ENCODE measurements at regions not wholly inside any gene's neighbourhood (a gene's known extent, or its start where the extent isn't known, plus 50 kb on each side); places are given as distances from the start of the nearest gene placed in this dataset.
"Not testable (repeated sequence)": the region's sequence is repeated elsewhere in the genome, so short reads cannot be mapped to it uniquely, and the experiment has no call there.

DNA sequence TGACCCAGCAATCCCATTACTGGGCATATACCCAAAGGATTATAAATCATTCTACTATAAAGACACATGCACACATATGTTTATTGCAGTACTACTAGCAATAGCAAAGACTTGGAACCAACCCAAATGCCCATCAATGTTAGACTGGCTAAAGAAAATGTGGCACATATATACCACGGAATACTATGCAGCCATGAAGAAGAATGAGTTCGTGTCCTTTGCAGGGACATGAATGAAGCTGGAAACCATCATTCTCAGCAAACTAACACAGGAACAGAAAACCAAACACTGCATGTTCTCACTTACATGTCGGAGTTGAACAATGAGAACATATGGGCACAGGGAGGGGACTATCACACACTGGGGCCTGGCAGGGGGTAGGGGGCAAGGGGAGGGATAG is 183.0 kb downstream of the HACE1 start:
- not testable (repeated sequence) for DNase-seq

DNA sequence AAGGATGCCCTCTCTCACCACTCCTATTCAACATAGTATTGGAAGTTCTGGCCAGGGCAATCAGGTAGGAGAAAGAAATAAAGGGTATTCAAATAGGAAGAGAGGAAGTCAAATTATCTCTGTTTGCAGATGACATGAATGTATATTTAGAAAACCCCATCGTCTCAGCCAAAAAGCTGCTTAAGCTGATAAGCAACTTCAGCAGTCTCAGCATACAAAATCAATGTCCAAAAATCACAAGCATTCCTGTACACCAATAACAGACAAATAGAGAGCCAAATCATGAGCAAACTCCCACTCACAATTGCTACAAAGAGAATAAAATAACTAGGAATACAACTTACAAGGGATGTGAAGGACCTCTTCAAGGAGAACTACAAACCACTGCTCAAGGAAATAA is 184.6 kb downstream of the HACE1 start:
- DNase-seq: not testable (repeated sequence)

DNA sequence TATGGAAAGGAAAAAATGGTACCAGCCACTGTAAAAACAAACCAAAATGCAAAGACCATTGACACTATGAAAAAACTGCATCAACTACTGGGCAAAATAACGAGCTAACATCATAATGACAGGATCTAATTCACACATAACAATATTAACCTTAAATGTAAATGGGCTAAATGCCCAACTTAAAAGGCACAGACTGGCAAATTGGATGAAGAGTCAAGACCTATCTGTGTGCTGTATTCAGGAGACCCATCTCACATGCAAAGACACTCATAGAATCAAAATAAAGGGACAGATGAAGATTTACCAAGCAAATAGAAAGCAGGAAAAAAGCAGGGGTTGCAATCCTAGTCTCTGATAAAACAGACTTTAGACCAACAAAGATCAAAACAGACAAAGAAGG is 186.6 kb downstream of the HACE1 start:
- not testable (repeated sequence) for DNase-seq

DNA sequence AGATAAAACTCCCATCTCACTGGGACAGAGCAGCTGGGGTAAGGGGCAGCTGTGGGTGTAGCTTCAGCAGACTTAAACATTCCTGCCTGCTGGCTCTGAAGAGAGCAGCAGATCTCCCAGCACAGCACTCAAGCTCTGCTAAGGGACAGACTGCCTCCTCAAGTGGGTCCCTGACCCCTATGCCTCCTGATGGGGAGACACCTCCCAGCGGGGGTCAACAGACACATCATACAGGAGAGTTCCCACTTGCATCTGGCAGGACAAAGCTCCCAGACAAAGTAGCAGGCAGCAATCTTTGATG is 188.2 kb downstream of the HACE1 start:
- DNase-seq: not testable (repeated sequence)

DNA sequence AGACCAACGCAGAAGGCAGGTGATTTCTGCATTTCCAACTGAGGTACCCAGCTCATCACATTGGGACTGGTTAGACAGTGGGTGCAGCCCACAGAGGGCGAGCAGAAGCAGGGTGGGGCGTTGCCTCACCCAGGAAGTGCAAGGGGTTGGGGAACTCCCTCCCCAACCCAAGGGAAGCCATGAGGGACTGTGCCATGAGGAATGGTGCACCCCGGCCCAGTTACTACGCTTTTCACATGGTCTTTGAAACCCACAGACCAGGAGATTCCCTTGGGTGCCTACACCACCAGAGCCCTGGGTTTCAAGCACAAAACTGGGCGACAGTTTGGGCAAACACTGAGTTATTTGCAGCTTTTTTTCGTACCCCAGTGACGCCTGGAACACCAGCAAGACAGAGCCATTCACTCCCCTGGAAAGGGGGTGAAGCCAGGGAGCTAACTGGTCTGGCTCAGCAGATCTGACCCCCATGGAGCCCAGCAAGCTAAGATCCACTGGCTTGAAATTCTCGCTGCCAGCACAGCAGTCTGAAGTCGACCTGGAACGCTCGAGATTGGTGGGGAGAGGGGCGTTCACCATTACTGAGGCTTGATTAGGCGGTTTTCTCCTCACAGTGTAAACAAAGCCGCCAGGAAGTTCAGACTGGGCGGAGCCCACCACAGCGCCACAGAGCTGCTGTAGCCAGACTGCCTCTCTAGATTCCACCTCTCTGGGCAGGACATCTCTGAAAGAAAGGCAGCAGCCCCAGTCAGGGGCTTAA is 188.7 kb downstream of the HACE1 start:
- not testable (repeated sequence) for DNase-seq

DNA sequence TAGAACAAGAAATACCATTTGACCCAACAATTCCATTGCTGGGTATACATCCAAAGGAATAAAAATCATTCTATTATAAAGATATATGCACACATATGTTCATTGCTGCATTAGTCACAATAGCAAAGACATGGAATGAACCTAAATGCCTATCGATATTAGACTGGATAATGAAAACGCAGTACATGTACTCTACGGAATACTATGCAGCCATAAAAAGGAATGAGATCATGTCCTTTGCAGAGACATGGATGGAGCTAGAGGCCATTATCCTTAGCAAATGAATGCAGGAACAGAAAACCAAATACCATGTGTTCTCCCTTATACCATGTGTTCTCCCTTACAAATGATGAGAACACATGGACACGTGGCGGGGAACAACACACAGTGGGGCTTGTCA is 190.2 kb downstream of the HACE1 start:
- DNase-seq: no peak

DNA sequence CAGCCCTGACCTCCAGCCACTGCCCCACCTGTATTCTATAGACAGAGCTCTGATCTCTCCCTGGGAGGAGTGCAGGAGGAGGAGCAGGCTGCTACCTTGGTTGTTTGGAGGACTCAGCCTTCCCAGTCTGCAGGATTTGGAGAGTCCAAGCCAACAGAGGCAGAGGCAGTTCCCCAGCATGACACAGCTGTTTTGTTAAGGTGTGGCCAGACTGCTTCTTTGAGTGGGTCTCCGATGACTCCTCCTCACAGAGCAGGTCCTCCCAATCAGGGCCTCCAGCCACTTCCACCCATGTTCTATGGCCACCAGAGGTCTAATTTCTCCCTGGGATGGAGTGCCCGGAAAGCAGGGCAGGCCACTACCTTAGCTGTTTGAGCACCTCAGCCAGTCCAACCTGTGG is 203.5 kb downstream of the HACE1 start:
- DNase-seq: no peak

DNA sequence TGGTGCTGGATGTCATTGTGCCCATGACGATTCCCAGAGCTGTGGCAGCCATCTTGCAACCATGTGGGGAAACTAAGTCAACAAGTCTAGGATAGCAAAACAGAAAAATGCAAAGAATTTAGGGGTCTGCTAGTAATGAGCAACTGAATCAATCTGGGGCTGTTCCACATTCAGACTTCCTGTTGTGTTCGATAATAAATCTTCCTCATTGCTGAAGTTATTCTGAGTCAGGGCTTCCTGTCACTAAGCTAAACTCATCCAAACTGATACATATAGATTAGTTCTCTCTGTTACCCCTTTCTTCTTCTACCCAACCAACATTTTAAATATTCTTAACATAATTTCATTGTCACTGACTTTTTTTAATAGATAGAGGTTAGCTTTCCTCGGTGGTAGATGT is 205.9 kb downstream of the HACE1 start:
- peak; percentile 8 for DNase-seq

DNA sequence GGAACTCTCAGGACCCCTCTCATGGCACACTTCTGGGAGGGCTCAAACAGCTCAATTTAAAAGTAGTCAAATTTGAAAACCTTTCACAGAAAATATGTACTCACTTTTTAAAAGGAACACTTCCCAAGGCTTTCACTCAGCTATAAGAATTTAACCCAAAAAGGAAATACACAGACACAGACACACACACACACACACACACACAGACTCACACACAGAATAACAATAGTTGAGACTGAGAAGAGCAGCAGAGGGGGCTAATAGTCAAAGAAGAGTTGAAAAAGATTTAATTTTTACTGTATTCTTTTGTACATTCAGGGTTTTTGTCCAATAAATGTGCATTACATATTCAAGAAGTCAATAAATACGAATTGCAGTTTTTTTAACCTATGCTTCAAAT is 211.4 kb downstream of the HACE1 start:
- DNase-seq: no peak

DNA sequence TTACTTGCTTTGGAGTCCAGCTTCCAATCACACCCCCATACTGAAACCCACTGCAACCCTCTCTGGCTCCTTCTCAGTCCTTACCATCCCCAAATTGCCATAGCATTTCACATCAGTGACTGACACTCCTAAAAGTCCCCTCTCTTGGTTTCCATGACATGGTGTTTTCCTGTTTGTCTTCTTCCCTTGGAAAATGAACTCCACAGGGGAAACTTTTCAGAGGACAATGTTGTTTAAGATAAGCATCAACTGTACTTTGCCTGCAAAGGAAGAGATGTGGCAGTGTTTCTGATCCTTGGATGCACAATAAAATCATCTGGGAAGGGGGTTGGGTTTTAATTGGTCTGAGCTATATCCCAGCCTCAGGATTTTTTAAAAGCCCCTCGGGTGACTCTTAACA is 214.9 kb downstream of the HACE1 start:
- DNase-seq: no peak

DNA sequence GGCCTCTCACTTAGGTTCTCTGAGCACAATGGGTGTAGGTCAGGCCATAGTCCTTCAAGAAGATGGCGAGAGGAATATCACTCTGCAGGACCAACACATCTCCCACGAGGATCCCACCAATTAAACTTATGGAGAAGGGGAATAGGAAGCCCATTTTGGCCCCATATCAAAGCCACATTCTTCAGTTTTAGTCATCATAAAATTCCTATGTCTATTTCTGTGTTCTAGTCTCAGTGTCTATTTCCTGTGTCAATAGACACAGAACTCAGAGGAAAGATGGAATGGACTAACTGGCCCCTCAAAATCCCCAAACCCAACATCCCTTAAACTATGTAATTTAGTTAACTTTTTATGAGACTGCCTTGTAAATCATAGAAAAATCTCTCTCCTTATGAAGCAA is 216.8 kb downstream of the HACE1 start:
- peak; percentile 82 for DNase-seq

DNA sequence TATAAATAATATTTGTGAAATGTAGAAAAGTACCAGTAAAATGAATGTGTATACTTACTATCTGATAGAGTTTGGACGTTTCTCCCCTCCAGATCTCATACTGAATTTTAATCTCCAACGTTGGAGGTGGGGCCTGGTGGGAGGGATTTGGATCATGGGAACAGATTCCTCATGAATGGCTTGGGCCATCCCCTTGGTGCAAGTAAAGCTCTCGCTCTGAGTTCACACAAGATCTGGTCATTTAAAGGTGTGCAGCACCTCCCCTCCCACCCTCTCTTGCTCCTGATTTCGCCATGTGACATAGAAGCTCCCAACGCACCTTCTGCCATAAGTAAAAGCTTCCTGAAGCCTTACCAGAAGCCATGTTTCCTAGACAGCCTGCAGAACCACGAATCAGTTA is 219.0 kb downstream of the HACE1 start:
- DNase-seq: no peak

DNA sequence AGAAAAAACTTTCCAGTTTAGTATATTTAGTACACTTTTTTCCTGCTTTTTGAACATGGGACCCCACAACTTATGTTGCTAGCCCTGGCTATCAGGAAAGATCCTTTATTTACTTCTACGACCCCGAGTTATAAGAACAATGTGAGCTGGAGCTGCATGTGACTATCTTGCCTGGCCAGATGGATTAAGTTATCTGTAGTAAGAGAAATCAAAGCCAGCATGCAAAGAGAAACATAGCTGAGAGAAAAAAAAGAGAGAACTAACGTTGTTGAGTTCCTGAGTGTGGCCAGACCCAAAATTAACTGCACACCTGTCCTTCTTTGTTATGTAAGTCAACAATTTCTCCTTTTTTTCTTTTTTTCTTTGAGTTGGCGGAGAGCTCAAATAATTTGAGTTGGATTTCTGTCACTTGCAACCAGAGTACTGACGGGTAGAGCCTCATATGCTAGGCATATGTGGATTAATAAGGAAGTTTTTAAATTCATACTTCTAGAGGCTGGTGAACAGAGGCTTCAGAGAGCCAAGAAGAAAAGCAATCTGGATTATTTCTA is 219.5 kb downstream of the HACE1 start:
- no peak for DNase-seq

DNA sequence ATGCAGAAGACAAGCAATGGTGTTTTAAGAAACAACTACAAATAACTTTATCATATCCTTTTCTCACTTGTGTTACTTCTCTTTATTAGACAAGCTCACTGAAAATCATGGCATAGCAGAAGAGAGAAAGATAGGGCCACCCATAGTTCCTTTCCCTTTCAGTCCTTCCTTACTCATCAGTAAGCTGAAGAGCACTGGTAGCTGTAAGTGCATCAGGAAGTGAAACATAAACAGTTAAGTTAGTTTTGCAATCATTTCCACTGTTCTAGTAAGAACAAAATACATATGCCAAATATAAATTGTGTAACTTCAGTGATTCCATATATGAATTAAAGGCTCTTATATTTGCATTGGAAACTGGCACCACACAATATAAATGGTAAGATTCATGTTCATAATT is 220.1 kb downstream of the HACE1 start:
- peak; percentile 40 for DNase-seq

DNA sequence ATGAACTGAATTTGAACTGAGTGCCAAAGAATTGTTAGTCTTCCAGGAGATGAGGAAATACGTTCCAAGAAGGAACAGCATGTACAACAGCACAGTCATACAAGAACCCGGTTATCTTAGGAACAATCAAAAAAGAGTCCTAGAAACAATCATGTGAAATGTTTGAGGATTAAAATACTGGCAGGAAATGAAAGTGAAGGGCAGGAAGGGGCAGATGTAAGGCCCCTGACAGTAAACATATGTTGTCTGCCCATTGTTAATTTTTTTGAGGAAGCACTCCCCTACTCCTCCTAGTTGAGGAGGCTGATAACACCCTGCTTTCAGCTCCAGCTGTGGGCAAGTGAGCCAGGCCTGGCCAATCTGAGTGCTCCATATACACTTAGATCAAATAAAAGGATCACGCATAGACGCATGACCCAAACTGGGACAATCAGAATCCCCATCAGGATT is 220.9 kb downstream of the HACE1 start:
- no peak for DNase-seq

DNA sequence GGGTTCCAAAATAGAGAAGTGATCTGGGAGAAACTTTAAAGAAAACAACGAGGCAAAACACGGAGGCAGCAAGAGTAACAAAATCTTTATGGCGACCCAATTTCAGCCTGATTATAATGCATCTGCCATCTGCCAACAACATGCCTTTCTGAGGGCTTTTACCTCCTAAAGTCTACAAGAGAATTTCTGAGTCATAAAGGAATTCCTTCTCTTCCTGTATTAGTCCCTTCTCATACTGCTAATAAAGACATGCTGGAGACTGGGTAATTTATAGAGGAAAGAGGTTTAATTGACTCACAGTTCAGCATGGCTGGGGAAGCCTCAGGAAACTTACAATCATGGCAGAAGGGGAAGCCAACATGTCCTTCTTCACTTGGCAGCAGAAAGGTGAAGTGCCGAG is 226.6 kb downstream of the HACE1 start:
- peak; percentile 72 for DNase-seq

DNA sequence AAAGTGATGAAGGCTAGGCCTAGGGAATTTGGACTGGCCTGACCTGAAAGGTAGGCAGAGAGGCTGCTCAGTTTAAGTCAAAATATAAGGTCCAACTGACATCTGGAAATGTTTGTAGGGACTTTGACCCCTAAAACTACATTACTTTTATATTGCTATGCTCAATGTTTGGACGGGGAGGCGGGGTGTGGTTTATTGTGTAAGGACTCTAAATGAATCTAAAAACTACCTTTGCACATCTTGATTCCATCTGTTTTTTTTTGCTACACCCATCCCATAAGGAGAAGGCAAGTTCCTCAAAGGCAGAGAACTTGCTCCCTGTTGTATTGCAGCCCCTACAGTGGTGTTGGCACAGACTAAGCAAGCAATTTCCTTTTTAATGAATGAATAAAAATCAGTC is 227.1 kb downstream of the HACE1 start:
- DNase-seq: no peak

DNA sequence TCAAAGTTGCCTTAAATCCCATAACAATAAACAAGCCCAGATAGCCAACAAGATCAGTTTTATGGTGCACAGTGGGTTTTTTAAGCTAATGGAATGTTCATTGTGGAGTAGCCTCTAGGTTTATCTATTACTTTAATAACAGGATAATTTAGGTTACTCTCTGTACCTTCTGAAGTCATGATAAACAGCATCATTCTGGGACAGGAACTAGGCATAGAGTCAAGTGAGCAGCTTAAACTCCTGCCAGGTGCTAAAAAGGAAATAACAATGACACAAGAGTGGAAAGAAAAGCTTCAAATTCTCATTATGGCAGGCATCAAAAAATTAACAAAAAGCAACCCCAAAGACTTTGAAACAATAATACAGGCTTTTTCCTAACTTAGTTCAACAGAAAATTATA is 228.8 kb downstream of the HACE1 start:
- no peak for DNase-seq

DNA sequence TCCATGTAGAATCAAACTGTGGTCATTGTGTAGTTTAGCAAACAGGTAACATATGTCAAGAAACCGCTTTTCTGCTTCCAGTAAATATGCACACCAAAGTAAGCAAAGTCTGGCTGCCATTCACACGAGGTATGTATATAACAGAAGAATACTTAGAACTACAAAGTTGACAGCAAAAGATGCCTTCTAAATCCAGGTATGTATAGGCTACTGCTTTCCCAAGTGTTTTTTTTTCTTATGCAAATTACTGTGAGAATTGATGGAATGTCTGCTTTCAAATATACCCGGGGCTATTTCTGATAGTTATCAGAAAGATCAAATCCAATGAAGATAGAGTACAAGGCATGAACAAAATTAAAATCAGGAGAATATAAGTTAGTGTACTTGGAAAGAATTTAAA is 229.2 kb downstream of the HACE1 start:
- DNase-seq: no peak

DNA sequence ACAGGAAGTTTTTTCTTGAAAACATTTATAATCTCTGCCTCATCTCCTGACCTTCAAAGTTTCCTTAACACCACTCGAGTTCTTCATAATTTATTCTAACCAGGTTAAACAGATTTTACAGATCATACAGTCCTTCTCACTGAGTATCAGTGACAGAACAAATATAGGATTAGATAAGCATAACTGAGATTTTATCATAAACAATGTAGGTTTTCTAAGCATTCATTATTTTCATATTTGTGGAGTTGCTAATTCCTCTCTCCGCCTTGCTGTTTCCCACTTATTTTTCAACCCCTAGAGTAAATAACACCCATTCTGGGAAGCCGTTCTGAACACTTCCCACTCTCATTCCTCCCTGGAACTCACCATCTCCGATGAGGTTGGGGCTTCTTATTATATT is 229.9 kb downstream of the HACE1 start:
- peak; percentile 35 for DNase-seq

DNA sequence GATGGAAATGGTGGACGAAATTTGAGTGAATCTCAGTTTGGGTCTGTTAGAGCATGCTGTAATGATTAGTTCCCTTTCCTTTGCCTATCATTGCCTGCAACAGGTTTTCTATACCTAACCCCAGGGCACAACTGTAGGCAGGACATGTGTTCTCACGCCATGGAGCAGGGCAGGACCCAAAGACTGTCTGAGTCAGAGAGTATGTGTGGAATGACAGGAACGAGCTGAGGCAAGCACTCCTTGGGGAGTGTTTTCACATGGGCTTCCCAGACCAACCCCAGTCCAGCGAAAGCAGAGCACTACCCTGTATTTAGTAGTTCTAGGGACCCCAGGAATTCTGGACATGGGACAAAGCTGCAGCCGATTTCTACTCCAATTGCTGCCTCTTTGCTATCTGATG is 234.2 kb downstream of the HACE1 start:
- DNase-seq: peak; percentile 89

DNA sequence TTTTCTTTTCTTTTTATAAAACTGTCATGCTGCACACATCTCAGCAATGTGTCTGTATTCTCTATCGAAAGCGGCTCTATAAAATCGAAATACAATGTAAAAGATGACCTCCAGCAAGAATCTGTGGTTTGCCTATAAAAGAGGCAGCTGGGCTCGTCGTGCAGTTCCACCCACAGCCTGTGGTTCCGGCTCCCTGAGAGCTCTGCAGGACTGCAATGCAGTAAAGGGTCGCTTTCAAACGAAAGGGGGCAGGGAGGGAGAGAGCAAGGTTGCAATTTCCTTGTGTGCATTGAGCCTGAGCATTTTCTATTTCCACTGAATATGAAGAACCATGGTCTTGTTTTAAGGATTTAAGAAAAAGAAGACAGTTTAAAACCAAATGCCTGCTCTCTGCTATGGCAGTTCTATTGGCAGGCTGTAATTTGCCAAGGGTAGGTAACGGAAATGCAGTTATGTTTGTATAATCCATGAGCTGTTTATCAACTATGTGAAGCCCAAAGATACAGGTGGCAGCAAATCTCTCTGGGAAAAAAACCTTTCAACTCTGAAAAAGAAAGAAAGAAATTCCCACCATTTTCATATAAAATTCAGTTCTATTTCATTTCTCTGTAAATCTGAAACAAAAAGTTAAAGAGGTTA is 236.5 kb downstream of the HACE1 start:
- DNase-seq: no peak

DNA sequence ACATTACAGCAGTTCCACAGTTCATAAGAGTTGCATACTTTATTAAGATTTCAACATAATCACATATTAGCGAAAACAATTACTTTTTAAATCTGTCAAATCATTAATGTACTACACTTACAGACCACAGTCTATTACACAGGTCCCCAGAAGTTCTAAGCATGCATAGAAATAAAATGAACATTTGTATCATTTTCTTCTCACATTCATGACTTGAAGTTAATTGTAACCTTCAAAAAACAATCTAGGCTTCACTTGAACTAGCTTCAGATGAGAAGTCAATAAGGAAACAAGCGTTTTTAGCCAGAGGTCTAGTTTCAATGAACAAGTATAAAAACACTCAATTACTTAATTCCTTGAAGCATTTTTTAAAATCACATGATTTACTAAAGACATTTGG is 238.3 kb downstream of the HACE1 start:
- DNase-seq: no peak

DNA sequence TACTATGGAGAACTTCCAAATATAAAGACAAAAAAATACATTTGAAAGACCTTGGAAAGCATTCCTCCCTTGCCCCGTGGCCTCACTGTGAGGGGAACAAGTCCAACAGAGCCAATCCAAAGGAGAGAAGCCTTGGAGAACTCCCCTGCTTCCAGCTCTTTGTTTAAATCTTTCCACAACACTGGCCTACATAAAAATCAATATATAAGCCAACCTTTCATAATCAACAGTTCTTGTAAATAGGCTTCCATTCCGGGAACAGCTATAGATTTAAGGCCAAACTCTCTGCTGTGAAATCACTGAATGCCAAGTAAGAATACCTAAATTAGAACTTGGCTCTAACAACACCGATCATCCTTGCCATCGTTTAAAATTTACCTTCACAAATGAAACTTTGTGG is 242.1 kb downstream of the HACE1 start:
- no peak for DNase-seq

All from fibroblast of skin of scalp (primary cell).